GM12864 (cell line): ENCODE measurements at regions not wholly inside any gene's neighbourhood (a gene's known extent, or its start where the extent isn't known, plus 50 kb on each side); places are given as distances from the start of the nearest gene placed in this dataset.

ENCODE experiments used
- DNase-seq: peaks from one replicate; pipeline ENCODE4 v3.0.0-alpha.2; 2011; ENCODE audit warnings: low read depth
- H3K4me3 ChIP-seq: 2 replicates; pipeline ENCODE4 v1.5.1; 2011; ENCODE audit warnings: mild to moderate bottlenecking, low read depth, low read length, control low read depth
- TF ChIP-seq, protein P1 (sequence below): IDR thresholded peaks from 2 replicates; pipeline ENCODE4 v1.5.1; 2011; ENCODE audit warnings: low read depth, mild to moderate bottlenecking, moderate library complexity, low read length, control low read depth, inconsistent platforms; ENCODE audit errors: missing control alignments

DNA sequence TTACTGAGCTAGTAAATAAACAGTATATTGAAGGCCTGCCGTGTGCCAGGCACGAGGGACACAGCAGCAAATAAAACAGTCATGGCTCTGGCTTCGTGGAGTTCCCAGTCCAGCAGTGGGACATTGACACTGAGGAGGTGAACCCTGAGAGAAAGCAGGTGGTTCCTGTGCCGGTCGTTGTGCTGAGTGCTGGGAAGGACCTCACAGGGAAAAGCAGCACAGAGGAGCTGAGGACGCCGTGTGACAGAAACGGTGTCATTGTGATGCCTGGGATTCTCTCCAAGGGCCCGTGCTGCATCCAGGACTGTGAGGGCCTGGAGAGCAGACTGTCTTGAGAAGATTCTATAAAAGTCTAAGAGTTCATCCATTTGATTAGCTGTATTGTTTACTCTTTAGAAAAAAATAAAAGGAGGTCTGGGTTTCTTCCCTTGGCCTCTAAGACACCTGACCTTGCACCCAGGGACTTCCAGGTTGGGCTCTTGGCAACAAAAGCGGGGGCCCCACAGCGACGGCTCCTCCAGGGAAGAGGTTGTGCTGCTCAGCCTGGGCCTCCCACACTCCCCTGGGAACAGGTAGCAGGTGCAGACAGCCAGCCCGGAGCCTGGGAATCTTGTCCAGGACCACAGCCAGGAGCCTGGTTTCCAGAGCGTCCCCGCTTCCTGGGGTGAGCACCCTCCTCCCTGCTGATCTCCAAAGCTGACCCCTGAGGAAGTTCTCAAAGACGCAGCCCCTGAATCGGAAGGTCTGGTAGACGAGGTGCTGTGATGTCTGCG lies 251.2 kb upstream of the PMEPA1 start:
- TF ChIP-seq, protein P1, sequence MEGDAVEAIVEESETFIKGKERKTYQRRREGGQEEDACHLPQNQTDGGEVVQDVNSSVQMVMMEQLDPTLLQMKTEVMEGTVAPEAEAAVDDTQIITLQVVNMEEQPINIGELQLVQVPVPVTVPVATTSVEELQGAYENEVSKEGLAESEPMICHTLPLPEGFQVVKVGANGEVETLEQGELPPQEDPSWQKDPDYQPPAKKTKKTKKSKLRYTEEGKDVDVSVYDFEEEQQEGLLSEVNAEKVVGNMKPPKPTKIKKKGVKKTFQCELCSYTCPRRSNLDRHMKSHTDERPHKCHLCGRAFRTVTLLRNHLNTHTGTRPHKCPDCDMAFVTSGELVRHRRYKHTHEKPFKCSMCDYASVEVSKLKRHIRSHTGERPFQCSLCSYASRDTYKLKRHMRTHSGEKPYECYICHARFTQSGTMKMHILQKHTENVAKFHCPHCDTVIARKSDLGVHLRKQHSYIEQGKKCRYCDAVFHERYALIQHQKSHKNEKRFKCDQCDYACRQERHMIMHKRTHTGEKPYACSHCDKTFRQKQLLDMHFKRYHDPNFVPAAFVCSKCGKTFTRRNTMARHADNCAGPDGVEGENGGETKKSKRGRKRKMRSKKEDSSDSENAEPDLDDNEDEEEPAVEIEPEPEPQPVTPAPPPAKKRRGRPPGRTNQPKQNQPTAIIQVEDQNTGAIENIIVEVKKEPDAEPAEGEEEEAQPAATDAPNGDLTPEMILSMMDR = no peak
- DNase-seq = no peak
- no peak overlapping the region for H3K4me3 ChIP-seq

DNA sequence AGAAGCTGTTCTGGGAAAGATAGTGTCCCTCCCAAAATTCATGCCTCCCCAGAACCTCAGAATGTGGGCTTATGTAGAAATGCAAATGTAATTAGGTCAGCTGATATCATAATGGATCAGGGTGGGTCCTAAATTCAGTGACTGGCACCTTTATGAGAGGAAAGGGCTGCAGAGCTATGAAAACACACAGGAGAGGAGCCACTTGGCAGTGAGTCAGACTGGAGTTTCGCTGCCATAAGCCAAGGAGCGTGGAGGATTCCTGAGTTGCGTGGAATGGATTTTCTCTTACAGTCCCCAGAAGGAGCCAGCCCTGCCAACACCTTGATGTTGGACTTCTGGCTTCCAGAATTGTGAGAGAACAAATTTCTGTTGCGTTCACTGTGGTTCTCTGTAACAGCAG lies 249.8 kb upstream of the PMEPA1 start:
- TF ChIP-seq, protein P1 = no peak
- DNase-seq = no peak
- no peak overlapping the region for H3K4me3 ChIP-seq

DNA sequence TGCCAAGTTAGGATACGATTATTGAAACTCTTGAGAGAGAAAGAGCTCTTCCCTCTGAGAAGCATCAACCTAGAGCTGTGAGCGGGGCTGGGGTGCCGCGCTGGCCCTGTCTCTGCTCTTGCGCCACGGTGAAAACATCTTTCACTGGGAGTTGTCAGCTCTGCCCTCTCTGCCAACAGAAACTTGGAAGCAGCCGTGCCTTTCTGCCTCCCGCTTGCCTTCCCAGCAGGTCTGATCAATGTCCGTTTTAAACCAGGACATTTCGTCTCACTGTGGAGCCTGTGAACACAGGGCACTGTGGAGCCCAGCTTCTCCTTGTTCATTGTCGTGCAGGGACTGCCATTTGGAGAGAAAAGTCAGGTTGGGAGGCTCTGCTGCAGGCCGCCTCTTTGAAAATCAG lies 249.2 kb upstream of the PMEPA1 start:
- TF ChIP-seq, protein P1 = no peak
- H3K4me3 ChIP-seq = no peak overlapping the region
- DNase-seq = no peak

DNA sequence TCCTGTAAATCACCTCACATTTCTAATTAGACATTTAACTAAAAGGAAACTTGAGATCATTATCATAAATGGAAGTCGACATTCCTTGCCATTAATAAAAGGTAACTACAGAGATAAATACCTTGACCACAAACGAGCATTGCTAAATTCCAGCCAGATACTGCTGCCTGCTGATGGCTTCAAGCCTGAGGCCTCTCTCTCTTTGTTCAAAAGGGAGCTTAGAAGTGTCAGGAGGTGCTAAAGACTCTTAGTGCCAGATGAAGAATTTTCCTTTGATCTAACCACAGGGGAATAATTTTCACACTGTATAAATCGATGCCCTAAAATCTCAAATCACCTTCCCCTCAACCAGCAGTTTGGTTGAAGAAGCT lies 248.2 kb upstream of the PMEPA1 start:
- DNase-seq = no peak
- H3K4me3 ChIP-seq = no peak overlapping the region
- TF ChIP-seq, protein P1 = no peak

DNA sequence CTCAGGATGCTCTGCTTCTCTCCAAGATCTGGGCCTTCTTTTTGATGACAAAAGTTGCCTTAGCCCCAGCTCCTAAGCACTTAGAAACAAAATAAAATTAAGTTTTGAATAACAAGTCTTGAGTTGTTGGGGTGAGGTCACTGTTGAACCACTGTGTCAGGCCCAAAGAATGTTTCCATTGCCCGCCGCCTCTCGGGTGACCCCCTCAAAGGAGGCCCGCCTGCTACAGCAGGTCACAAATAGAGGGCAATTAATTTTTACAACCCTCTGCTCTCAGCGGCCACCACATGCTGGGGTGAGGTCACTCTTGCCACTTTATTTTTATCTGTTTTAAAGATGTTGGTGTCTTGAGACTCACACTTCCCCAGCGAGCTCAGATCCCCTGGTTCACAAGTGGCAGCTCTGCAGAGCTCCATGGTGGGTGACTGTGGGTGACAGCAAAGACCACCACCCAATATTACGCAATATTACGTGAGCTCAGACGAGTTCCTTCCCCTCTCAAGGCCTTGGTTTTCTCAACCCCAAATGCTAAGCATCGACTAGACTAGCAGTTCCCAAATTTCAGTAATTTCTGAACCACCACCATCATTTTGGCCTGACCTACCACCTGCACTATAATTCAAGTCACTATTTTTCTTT lies 247.7 kb upstream of the PMEPA1 start:
- H3K4me3 ChIP-seq = no peak overlapping the region
- TF ChIP-seq, protein P1 = no peak
- DNase-seq = no peak

DNA sequence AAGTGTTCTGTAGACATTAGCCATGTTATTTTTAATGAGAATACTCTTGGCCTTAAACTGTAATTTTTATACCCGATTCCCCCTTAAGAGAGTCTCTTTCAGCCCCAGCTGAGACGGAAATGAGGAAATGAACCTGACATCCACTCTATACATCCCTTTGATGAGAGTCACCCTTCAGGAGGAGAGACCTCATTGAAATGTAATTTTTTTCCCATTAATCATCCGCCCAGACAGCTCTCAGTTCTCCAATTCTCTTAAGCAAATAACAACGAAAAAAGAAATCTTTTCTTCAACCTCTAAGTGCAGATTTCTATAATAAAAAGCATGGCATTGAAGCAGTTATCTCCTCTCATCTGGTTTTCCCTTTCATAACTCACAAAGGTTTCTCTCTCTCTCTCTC lies 243.8 kb upstream of the PMEPA1 start:
- no peak overlapping the region for H3K4me3 ChIP-seq
- no peak for DNase-seq
- TF ChIP-seq, protein P1 = no peak

DNA sequence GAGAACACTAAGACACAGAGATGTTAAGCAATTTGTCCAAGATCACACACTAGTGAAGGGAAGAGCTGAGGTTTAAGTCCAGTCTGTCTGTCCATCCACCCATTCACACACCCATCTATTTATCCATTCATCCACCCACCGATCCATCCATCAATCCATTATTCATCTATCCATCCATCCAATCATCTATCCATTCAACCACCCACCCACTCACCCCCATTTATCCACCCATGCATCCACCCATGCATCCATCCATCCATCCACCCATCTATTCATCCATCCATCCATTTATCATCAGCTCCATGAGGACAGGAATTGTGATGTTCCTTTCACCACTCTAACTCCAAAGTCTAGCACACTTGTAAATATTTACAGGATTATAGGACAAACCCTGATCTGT lies 242.3 kb upstream of the PMEPA1 start:
- H3K4me3 ChIP-seq = no peak overlapping the region
- DNase-seq = no peak
- TF ChIP-seq, protein P1 = no peak
